ENCODE measurements at regions not wholly inside any gene's neighbourhood (a gene's known extent, or its start where the extent isn't known, plus 50 kb on each side); places are given as distances from the start of the nearest gene placed in this dataset.

DNA sequence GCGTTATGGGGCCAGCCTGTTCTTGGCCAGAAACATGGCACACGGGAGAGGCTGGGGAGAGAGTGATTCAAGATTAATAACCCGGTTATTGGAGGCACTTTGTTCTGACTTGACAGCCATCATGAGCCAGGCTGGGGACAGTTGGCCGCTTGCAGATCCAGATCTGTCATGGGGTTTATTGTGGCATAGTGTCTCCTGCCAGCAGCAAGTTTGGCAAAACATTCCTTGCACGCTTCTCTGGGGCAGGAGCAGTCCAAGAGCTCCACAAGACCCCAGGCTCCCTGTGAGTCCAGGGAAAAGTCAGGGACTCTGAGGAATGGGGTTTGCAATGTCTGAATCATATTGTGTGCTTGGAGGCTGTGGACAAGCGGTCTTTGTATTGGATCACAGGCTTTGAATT lies 270.4 kb downstream of the MIAT start:
- Histone ChIP-seq H3K9me3 (ENCODE audit: control insufficient read depth in 2 of 3, insufficient read depth in 1 of 3, low read length in 3 of 3) (no peaks in the 10 kb centered on the region), H3K9ac (ENCODE audit: low read length in 3 of 3) (no peak overlapping the region), H3K27me3 (ENCODE audit: control insufficient read depth, insufficient read depth, low read length) (no peaks in the 10 kb centered on the region), H3K4me3 (ENCODE audit: low read length in 3 of 3) (no peak overlapping the region), H3K4me1 (ENCODE audit: control insufficient read depth in 2 of 3, insufficient read depth in 2 of 3, low read depth in 1 of 3, low read length in 3 of 3) (no peaks in the 10 kb centered on the region), H3K36me3 (ENCODE audit: control insufficient read depth in 2 of 3, insufficient read depth in 3 of 3, low read length in 3 of 3) (no peaks in the 10 kb centered on the region), H3K27ac (ENCODE audit: low read depth in 2 of 2, low read length in 2 of 2) (no peak overlapping the region)
- FAIRE-seq (no peak), DNase-seq (no peak)
- TF ChIP-seq, protein P1, sequence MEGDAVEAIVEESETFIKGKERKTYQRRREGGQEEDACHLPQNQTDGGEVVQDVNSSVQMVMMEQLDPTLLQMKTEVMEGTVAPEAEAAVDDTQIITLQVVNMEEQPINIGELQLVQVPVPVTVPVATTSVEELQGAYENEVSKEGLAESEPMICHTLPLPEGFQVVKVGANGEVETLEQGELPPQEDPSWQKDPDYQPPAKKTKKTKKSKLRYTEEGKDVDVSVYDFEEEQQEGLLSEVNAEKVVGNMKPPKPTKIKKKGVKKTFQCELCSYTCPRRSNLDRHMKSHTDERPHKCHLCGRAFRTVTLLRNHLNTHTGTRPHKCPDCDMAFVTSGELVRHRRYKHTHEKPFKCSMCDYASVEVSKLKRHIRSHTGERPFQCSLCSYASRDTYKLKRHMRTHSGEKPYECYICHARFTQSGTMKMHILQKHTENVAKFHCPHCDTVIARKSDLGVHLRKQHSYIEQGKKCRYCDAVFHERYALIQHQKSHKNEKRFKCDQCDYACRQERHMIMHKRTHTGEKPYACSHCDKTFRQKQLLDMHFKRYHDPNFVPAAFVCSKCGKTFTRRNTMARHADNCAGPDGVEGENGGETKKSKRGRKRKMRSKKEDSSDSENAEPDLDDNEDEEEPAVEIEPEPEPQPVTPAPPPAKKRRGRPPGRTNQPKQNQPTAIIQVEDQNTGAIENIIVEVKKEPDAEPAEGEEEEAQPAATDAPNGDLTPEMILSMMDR (IDR thresholded peaks at IDR 0.05; ENCODE audit: borderline replicate concordance, extremely low read depth, insufficient read depth): no peak
- intact Hi-C loops (cut with DNase I): no loop called here

DNA sequence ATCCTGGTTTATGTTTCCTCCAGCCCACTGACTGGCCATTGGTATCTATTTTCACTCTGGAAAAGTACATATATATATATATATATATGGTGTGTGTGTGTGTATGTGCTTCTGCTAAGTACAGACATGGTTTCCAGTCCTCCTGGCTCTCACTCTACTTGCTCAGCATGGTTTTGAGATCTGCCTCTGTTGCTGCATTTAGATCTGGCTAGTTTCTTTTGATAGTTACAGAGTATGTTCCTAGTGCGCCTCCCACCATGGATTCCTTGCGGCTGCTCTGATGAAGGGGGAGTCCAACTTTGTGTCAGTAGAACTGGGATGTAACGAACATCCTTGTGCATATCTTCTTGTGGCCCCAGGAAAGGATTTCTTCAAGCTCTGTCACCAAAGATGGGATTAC lies 274.1 kb downstream of the MIAT start:
- FAIRE-seq: no peak
- Histone ChIP-seq H3K9ac (ENCODE audit: low read length in 3 of 3) (no peak overlapping the region), H3K36me3 (ENCODE audit: control insufficient read depth in 2 of 3, insufficient read depth in 3 of 3, low read length in 3 of 3) (no peaks in the 10 kb centered on the region), H3K4me1 (ENCODE audit: control insufficient read depth in 2 of 3, insufficient read depth in 2 of 3, low read depth in 1 of 3, low read length in 3 of 3) (no peaks in the 10 kb centered on the region), H3K27ac (ENCODE audit: low read depth in 2 of 2, low read length in 2 of 2) (no peak overlapping the region), H3K4me3 (ENCODE audit: low read length in 3 of 3) (no peak overlapping the region), H3K9me3 (ENCODE audit: control insufficient read depth in 2 of 3, insufficient read depth in 1 of 3, low read length in 3 of 3) (no peaks in the 10 kb centered on the region), H3K27me3 (ENCODE audit: control insufficient read depth, insufficient read depth, low read length) (no peaks in the 10 kb centered on the region)
- intact Hi-C loops (cut with DNase I): no loop called here
- no peak for DNase-seq
- TF ChIP-seq, protein P1 (IDR thresholded peaks at IDR 0.05; ENCODE audit: borderline replicate concordance, extremely low read depth, insufficient read depth): no peak

DNA sequence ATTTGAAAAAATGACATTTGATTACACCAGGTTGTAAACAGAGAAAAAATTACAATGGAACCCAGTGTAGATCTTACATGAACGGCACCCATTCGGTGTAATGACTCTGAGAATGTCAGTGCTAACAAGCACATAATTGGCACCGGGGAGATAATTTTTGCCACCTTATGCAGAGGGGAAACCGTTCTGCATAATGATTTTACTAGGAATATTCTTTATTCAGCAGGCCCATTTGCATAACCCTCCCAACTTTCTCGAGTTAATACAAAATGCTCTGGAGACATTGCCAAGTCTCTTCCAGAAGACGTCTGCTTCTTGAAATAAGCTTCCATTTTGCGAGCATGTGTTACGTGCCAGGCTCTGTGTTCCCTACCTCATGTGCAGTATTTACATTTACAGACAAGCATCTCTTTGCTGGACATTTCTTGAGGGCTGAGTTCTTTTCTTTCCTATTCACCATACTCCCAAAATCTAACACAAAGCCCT lies 275.8 kb downstream of the MIAT start:
- FAIRE-seq (no peak), DNase-seq (no peak)
- TF ChIP-seq, protein P1 (IDR thresholded peaks at IDR 0.05; ENCODE audit: borderline replicate concordance, extremely low read depth, insufficient read depth): no peak
- no peak overlapping the region for H3K27ac ChIP-seq (ENCODE audit: low read depth in 2 of 2, low read length in 2 of 2)
- no peaks in the 10 kb centered on the region for H3K4me1 ChIP-seq (ENCODE audit: control insufficient read depth in 2 of 3, insufficient read depth in 2 of 3, low read depth in 1 of 3, low read length in 3 of 3)
- intact Hi-C loops (cut with DNase I): no loop called here
- no peaks in the 10 kb centered on the region for H3K36me3 ChIP-seq (ENCODE audit: control insufficient read depth in 2 of 3, insufficient read depth in 3 of 3, low read length in 3 of 3)
- no peaks in the 10 kb centered on the region for H3K27me3 ChIP-seq (ENCODE audit: control insufficient read depth, insufficient read depth, low read length)
- no peak overlapping the region for H3K9ac ChIP-seq (ENCODE audit: low read length in 3 of 3)
- peaks cover 0 to 10% (median 0%) of the 10 kb centered on the region in 3 donors for H3K9me3 ChIP-seq (ENCODE audit: control insufficient read depth in 2 of 3, insufficient read depth in 1 of 3, low read length in 3 of 3)
- no peak overlapping the region for H3K4me3 ChIP-seq (ENCODE audit: low read length in 3 of 3)

DNA sequence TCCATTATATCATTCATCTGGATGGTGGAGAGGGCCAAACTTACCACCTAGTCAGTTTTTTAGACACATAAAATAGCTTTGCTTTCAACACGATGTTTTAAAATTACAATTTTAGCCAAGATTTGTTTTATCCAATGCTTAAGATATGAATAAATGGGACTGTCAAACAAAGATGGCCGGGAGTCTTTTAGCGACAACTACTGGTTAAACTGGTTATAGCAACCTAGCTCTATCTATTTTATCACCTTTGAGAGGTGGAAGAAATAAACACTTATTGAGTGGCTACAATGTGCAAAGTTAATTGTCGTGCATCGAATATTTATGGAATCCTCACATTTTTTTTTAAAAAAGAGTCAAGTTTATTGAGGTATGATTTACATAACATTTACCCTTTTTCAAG lies 279.8 kb downstream of the MIAT start:
- H3K27me3 ChIP-seq (ENCODE audit: control insufficient read depth, insufficient read depth, low read length): no peaks in the 10 kb centered on the region
- H3K9me3 ChIP-seq (ENCODE audit: control insufficient read depth in 2 of 3, insufficient read depth in 1 of 3, low read length in 3 of 3): peaks cover 0 to 10% (median 0%) of the 10 kb centered on the region in 3 donors
- H3K9ac ChIP-seq (ENCODE audit: low read length in 3 of 3): no peak overlapping the region
- no peaks in the 10 kb centered on the region for H3K4me1 ChIP-seq (ENCODE audit: control insufficient read depth in 2 of 3, insufficient read depth in 2 of 3, low read depth in 1 of 3, low read length in 3 of 3)
- TF ChIP-seq, protein P1 (IDR thresholded peaks at IDR 0.05; ENCODE audit: borderline replicate concordance, extremely low read depth, insufficient read depth): no peak
- H3K27ac ChIP-seq (ENCODE audit: low read depth in 2 of 2, low read length in 2 of 2): no peak overlapping the region
- DNase-seq (no peak), FAIRE-seq (no peak)
- intact Hi-C loops (cut with DNase I): no loop called here
- no peak overlapping the region for H3K4me3 ChIP-seq (ENCODE audit: low read length in 3 of 3)
- no peaks in the 10 kb centered on the region for H3K36me3 ChIP-seq (ENCODE audit: control insufficient read depth in 2 of 3, insufficient read depth in 3 of 3, low read length in 3 of 3)

Data from kidney (tissue), 13 donors.